Omental fat pad (tissue), 3 donors: ENCODE measurements at regions not wholly inside any gene's neighbourhood (a gene's known extent, or its start where the extent isn't known, plus 50 kb on each side); places are given as distances from the start of the nearest gene placed in this dataset.
"Not testable (repeated sequence)": the region's sequence is repeated elsewhere in the genome, so short reads cannot be mapped to it uniquely, and the experiment has no call there.

Experiments used
- ATAC-seq: fragments of 150-250 bp; one replicate; pipeline ENCODE4 v1.9.1; 2016; ENCODE audit warnings: mild to moderate bottlenecking, moderate library complexity; ENCODE audit not compliant: low FRiP score
- DNase-seq: peaks from one replicate; pipeline ENCODE4 v3.0.0-alpha.2; 2019; ENCODE audit warnings: low spot score
- CTCF ChIP-seq, 3 donors: fragments of 450-650 bp; IDR thresholded peaks; one replicate each; pipeline ENCODE4 v1.5.1; 2016 to 2017; ENCODE audit warnings: antibody characterized with exemption in 3 of 3, mild to moderate bottlenecking in 3 of 3, moderate library complexity in 2 of 3

GRCh38 chr15:62362608-62363007 is 197.5 kb upstream of the C2CD4B start:
- ATAC-seq = peak; percentile 59
- TF ChIP-seq CTCF (IDR thresholded peaks at IDR 0.05) = no peak

GRCh38 chr15:62363913-62364312 is 198.8 kb upstream of the C2CD4B start:
- ATAC-seq (no peak), DNase-seq (no peak)
- TF ChIP-seq CTCF (IDR thresholded peaks at IDR 0.05) = no peak

More at GRCh38 chr15:62362608-62363007, 197.5 kb upstream of the C2CD4B start:
- DNase-seq = no peak

GRCh38 chr15:62365795-62366442 is 200.8 kb upstream of the C2CD4B start:
- TF ChIP-seq CTCF (IDR thresholded peaks at IDR 0.05) = no peak
- no peak for ATAC-seq
- no peak for DNase-seq

GRCh38 chr15:62369454-62369853 is 204.4 kb upstream of the C2CD4B start:
- no peak for TF ChIP-seq CTCF (IDR thresholded peaks at IDR 0.05)
- no peak for ATAC-seq
- DNase-seq = no peak

GRCh38 chr15:62371683-62372082 is 206.6 kb upstream of the C2CD4B start:
- DNase-seq, ATAC-seq: not testable (repeated sequence)

- DNase-seq = no peak
- no peak for TF ChIP-seq CTCF (IDR thresholded peaks at IDR 0.05)
- no peak for ATAC-seq
These were observed 212.8 kb upstream of the C2CD4B start for GRCh38 chr15:62377736-62378480.

- ATAC-seq (no peak), DNase-seq (no peak)
- TF ChIP-seq CTCF (IDR thresholded peaks at IDR 0.05) = no peak
These were observed 213.8 kb upstream of the C2CD4B start for GRCh38 chr15:62378772-62379498.
